HepG2 (cell line): ENCODE measurements at regions not wholly inside any gene's neighbourhood (a gene's known extent, or its start where the extent isn't known, plus 50 kb on each side); places are given as distances from the start of the nearest gene placed in this dataset.

Experiments used
- ATF1 ChIP-seq: IDR thresholded peaks from 2 replicates; pipeline ENCODE4 v1.6.1; 2016; ENCODE audit warnings: mild to moderate bottlenecking, control low read depth
- BRD4 ChIP-seq: sonication (generic); formaldehyde crosslinking; IDR thresholded peaks from 2 replicates; pipeline ENCODE4 v1.4.0; 2020; ENCODE audit warnings: missing genetic modification reagents
- ELF4 ChIP-seq: sonication (generic); formaldehyde crosslinking; IDR thresholded peaks from 2 replicates; pipeline ENCODE4 v1.5.0; 2020; ENCODE audit warnings: missing genetic modification reagents, mild to moderate bottlenecking, moderate library complexity, borderline replicate concordance
- GATAD1 ChIP-seq: IDR thresholded peaks from 2 replicates; pipeline ENCODE4 v1.6.1; 2016; ENCODE audit warnings: missing genetic modification reagents, missing compliant biosample characterization
- MTA1 ChIP-seq: sonication (generic); formaldehyde crosslinking; IDR thresholded peaks from 2 replicates; pipeline ENCODE4 v1.4.0; 2020; ENCODE audit warnings: missing genetic modification reagents, mild to moderate bottlenecking, borderline replicate concordance
- MZF1 ChIP-seq: sonication (generic); formaldehyde crosslinking; IDR thresholded peaks from 2 replicates; pipeline ENCODE4 v1.8.1; 2023; ENCODE audit warnings: mild to moderate bottlenecking, missing genetic modification reagents, borderline replicate concordance
- PREB ChIP-seq: sonication (generic); formaldehyde crosslinking; IDR thresholded peaks from 2 replicates; pipeline ENCODE4 v1.4.0; 2020; ENCODE audit warnings: missing genetic modification reagents
- SOX13 ChIP-seq, 3 experiments: fragments of 450-650 bp in 1 of 3; sonication (generic) in 1 of 3; formaldehyde crosslinking in 1 of 3; IDR thresholded peaks in 2 of 3; conservative IDR thresholded peaks in 1 of 3; 2 replicates each; pipeline versions ENCODE4 v1.5.0 to v1.6.1; 2016 to 2020; ENCODE audit warnings: antibody characterized with exemption in 1 of 3, mild to moderate bottlenecking in 1 of 3, missing compliant biosample characterization in 1 of 3, missing genetic modification reagents in 1 of 3, moderate library complexity in 1 of 3
- STAG1 ChIP-seq: sonication (generic); formaldehyde crosslinking; IDR thresholded peaks from 2 replicates; pipeline ENCODE4 v1.4.0; 2020; ENCODE audit warnings: missing genetic modification reagents
- TBP ChIP-seq: sonication (generic); formaldehyde crosslinking; IDR thresholded peaks from 2 replicates; pipeline ENCODE4 v1.5.0; 2020; ENCODE audit warnings: missing genetic modification reagents
- TRIM24 ChIP-seq: sonication (generic); formaldehyde crosslinking; IDR thresholded peaks from 2 replicates; pipeline ENCODE4 v1.8.0; 2022; ENCODE audit warnings: mild to moderate bottlenecking, missing genetic modification reagents
- YY1 ChIP-seq: IDR thresholded peaks from 2 replicates; pipeline ENCODE4 v1.6.1; 2011; ENCODE audit warnings: low read length, low read depth, moderate library complexity, mild to moderate bottlenecking; ENCODE audit not compliant: insufficient read depth, insufficient replicate concordance
- ZNF280D ChIP-seq: sonication (generic); formaldehyde crosslinking; IDR thresholded peaks from 2 replicates; pipeline ENCODE4 v1.5.1; 2020; ENCODE audit warnings: mild to moderate bottlenecking, missing genetic modification reagents
- TF ChIP-seq, protein P1 (sequence below): sonication (generic); formaldehyde crosslinking; IDR thresholded peaks from 2 replicates; pipeline ENCODE4 v1.8.0; 2022; ENCODE audit warnings: mild to moderate bottlenecking, missing genetic modification reagents; ENCODE audit not compliant: insufficient replicate concordance

DNA sequence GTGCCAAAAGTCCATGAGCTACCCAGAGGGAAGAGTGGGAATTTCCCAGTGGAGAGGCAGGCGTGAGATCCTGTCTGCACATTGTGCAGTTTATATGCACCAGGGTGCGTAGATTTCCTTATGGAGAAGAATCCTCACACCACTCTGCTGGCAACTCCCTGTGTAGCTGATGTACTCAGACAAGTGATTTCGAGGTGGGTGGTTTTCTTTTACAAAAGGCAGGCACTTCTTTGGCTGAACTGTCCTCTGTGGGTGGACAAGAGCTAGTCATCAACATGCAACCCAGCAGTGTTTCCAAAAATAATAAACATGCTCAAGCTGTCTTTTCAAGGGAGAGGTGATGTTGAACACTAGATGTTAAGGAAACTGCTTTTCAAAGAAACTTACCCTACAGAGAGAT is 121.7 kb upstream of the NXT1 start:
- TF ChIP-seq MTA1 (CRISPR knock-in tag) (no peak), ELF4 (CRISPR knock-in tag) (no peak), STAG1 (CRISPR knock-in tag) (no peak), ZNF280D (CRISPR knock-in tag) (no peak), YY1 (no peak), PREB (CRISPR knock-in tag) (no peak), BRD4 (CRISPR knock-in tag) (no peak), GATAD1 (CRISPR knock-in tag) (no peak), TBP (no peak), MZF1 (CRISPR knock-in tag) (no peak), ATF1 (CRISPR knock-in tag) (no peak), TRIM24 (CRISPR knock-in tag) (no peak), SOX13 (IDR thresholded peaks at IDR 0.05) (no peak), SOX13 (CRISPR knock-in tag; conservative IDR thresholded peaks at IDR 0.05 in 1 of 2, IDR thresholded peaks at IDR 0.05 in 1 of 2) (no peak)
- TF ChIP-seq, protein P1, sequence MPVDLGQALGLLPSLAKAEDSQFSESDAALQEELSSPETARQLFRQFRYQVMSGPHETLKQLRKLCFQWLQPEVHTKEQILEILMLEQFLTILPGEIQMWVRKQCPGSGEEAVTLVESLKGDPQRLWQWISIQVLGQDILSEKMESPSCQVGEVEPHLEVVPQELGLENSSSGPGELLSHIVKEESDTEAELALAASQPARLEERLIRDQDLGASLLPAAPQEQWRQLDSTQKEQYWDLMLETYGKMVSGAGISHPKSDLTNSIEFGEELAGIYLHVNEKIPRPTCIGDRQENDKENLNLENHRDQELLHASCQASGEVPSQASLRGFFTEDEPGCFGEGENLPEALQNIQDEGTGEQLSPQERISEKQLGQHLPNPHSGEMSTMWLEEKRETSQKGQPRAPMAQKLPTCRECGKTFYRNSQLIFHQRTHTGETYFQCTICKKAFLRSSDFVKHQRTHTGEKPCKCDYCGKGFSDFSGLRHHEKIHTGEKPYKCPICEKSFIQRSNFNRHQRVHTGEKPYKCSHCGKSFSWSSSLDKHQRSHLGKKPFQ, result no peak
